Spleen (tissue), 11 donors: ENCODE measurements at regions not wholly inside any gene's neighbourhood (a gene's known extent, or its start where the extent isn't known, plus 50 kb on each side); places are given as distances from the start of the nearest gene placed in this dataset.

Source experiments
- DNase-seq: peaks from one replicate; pipeline ENCODE4 v3.0.0-alpha.2; 2020
- H3K27ac ChIP-seq, 8 donors: fragments of 200-600 bp; sonication (generic) in 7 of 8; 1 replicate in 4 of 8; 2 replicates in 4 of 8; pipeline versions ENCODE4 v1.5.0 to v1.8.0; 2016 to 2021; ENCODE audit warnings: inconsistent platforms in 4 of 8, mild to moderate bottlenecking in 4 of 8, moderate library complexity in 1 of 8
- H3K27me3 ChIP-seq, 7 donors: fragments of 200-600 bp; sonication (generic) in 6 of 7; replicated peaks in 1 of 7; 1 replicate in 4 of 7; 2 replicates in 3 of 7; pipeline versions ENCODE4 v1.5.0 to v1.8.0; 2016 to 2021; ENCODE audit warnings: inconsistent platforms in 3 of 7, mild to moderate bottlenecking in 1 of 7
- H3K36me3 ChIP-seq, 6 donors: fragments of 200-600 bp; sonication (generic) in 5 of 6; 1 replicate in 4 of 6; 2 replicates in 2 of 6; pipeline versions ENCODE4 v1.5.0 to v1.8.0; 2016 to 2021; ENCODE audit warnings: inconsistent platforms in 2 of 6
- H3K4me1 ChIP-seq, 6 donors: fragments of 200-600 bp; sonication (generic) in 5 of 6; 1 replicate in 3 of 6; 2 replicates in 3 of 6; pipeline versions ENCODE4 v1.5.0 to v1.8.0; 2016 to 2021; ENCODE audit warnings: inconsistent platforms in 3 of 6
- H3K4me3 ChIP-seq, 8 donors: fragments of 200-600 bp; sonication (generic) in 7 of 8; 1 replicate in 4 of 8; 2 replicates in 4 of 8; pipeline versions ENCODE4 v1.5.0 to v1.8.0; 2016 to 2021; ENCODE audit warnings: inconsistent platforms in 4 of 8, mild to moderate bottlenecking in 4 of 8, moderate library complexity in 2 of 8
- H3K9me3 ChIP-seq, 8 donors: fragments of 200-600 bp; sonication (generic) in 7 of 8; 1 replicate in 4 of 8; 2 replicates in 4 of 8; pipeline versions ENCODE4 v1.5.0 to v1.8.0; 2016 to 2021; ENCODE audit warnings: inconsistent platforms in 4 of 8
- CTCF ChIP-seq, 11 experiments: fragments of 200-600 bp in 7 of 11; fragments of 450-650 bp in 4 of 11; sonication (generic) in 4 of 11; IDR thresholded peaks in 8 of 11; conservative IDR thresholded peaks in 3 of 11; 1 replicate in 7 of 11; 2 replicates in 4 of 11; pipeline versions ENCODE4 v1.4.0 to v1.8.0; 2016 to 2021; ENCODE audit warnings: antibody characterized with exemption in 11 of 11, inconsistent platforms in 4 of 11, mild to moderate bottlenecking in 1 of 11
- POLR2A ChIP-seq, 3 donors: fragments of 450-650 bp; IDR thresholded peaks; one replicate each; pipeline ENCODE4 v1.5.1; 2017; ENCODE audit warnings: antibody characterized with exemption in 3 of 3, mild to moderate bottlenecking in 1 of 3
- POLR2AphosphoS5 ChIP-seq, 3 donors: sonication (generic); formaldehyde crosslinking; IDR thresholded peaks; one replicate each; pipeline ENCODE4 v1.5.1; 2017; ENCODE audit warnings: antibody characterized with exemption in 3 of 3
- WGBS, 5 donors: extraction: QIAGEN DNeasy Blood & Tissue Kit in 3 of 5; methylation state at CpG; one replicate each; pipeline versions ENCODE4 v1.1.5 to v1.1.7; 2013 to 2018; 5-methylcytosine and 5-hydroxymethylcytosine counted together
- intact Hi-C: fragments of 100-400 bp; cut with DNase I; formaldehyde crosslinking; loops from one replicate; pipeline ENCODE4 v1.15.0; 2023; ENCODE audit warnings: low total_unique reads
- donor health status: healthy with polysubstance abuse.
- donor health status: DM: no; HTN: no; CAD: no; lungs with moderate emphysema.
- donor health status: DM: no; HTN: no; CAD: no.
- donor health status: Bipolar disorder and iron deficiency.
- donor health status: healthy.
- donor health status: DM: no; HTN: no; CAD: no.
- donor health status: DM: yes; HTN: yes; CAD: no.

- no peak overlapping the region for H3K27ac ChIP-seq
- 44 to 53% (median 45%) methylated on average over 4 of the region's 4 CpGs for WGBS, 5 donors
- H3K36me3 ChIP-seq, result no peaks in the 10 kb centered on the region
- TF ChIP-seq POLR2A (IDR thresholded peaks at IDR 0.05) (no peak), CTCF (IDR thresholded peaks at IDR 0.05 in 8 of 11, conservative IDR thresholded peaks at IDR 0.05 in 3 of 11) (no peak), POLR2AphosphoS5 (IDR thresholded peaks at IDR 0.05) (no peak)
- no peaks in the 10 kb centered on the region for H3K4me1 ChIP-seq
- no peak for DNase-seq
- intact Hi-C loops, result no loop called here
- H3K27me3 ChIP-seq, result peaks cover 0 to 33% (median 0%) of the 10 kb centered on the region in 7 donors
- H3K9me3 ChIP-seq, result no peaks in the 10 kb centered on the region
- H3K4me3 ChIP-seq, result no peak overlapping the region
Observed at GRCh38 chr1:208536212-208536611, 292.0 kb upstream of the PLXNA2 start.

GRCh38 chr1:208537198-208537597, 293.0 kb upstream of the PLXNA2 start:
- no peak for TF ChIP-seq CTCF (IDR thresholded peaks at IDR 0.05 in 8 of 11, conservative IDR thresholded peaks at IDR 0.05 in 3 of 11)
- no peak for TF ChIP-seq POLR2AphosphoS5 (IDR thresholded peaks at IDR 0.05)
- TF ChIP-seq POLR2A (IDR thresholded peaks at IDR 0.05), result no peak
- H3K27me3 ChIP-seq, result peaks cover 0 to 25% (median 0%) of the 10 kb centered on the region in 7 donors
- H3K4me1 ChIP-seq, result no peaks in the 10 kb centered on the region
- H3K27ac ChIP-seq, result peak overlapping the region in 2 of 8 donors; percentile 83 to 89
- no peak for DNase-seq
- WGBS, 5 donors, result 61 to 82% (median 69%) methylated on average over 3 of the region's 3 CpGs
- H3K9me3 ChIP-seq, result no peaks in the 10 kb centered on the region
- no peaks in the 10 kb centered on the region for H3K36me3 ChIP-seq
- intact Hi-C loops, result no loop called here
- peak overlapping the region in 1 of 8 donors; percentile 49 for H3K4me3 ChIP-seq

GRCh38 chr1:208538078-208538477, 293.9 kb upstream of the PLXNA2 start:
- no peaks in the 10 kb centered on the region for H3K9me3 ChIP-seq
- no peaks in the 10 kb centered on the region for H3K4me1 ChIP-seq
- DNase-seq, result no peak
- 81 to 90% (median 88%) methylated on average over 7 of the region's 7 CpGs for WGBS, 5 donors
- peak overlapping the region in 1 of 8 donors; percentile 49 for H3K4me3 ChIP-seq
- TF ChIP-seq CTCF (IDR thresholded peaks at IDR 0.05 in 8 of 11, conservative IDR thresholded peaks at IDR 0.05 in 3 of 11) (no peak), POLR2AphosphoS5 (IDR thresholded peaks at IDR 0.05) (no peak), POLR2A (IDR thresholded peaks at IDR 0.05) (no peak)
- H3K36me3 ChIP-seq, result no peaks in the 10 kb centered on the region
- peaks cover 0 to 21% (median 0%) of the 10 kb centered on the region in 7 donors for H3K27me3 ChIP-seq
- intact Hi-C loops, result no loop called here
- H3K27ac ChIP-seq, result peak overlapping the region in 6 of 8 donors; percentile 44 to 89 (median 76)

DNA sequence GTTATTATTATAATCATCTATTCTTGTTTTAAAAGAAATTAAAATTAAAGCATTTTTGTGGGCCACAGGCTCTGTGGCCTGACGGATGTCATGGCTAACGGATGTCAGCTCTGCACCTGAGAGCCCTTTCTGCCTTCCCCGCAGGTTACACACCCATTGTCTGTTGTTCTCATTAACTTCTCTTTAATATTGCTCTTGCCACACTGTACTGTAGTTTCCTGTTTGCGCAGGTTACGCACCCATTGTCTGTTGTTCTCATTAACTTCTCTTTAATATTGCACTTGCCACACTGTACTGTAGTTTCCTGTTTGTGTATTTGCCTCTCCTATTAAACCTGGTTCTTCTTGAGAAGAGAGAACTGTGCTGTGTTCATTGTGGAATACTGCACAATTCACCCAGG, 294.4 kb upstream of the PLXNA2 start:
- H3K4me1 ChIP-seq, result no peaks in the 10 kb centered on the region
- H3K4me3 ChIP-seq, result peak overlapping the region in 1 of 8 donors; percentile 57
- WGBS, 5 donors, result 44 to 76% (median 72%) methylated on average over 5 of the region's 5 CpGs
- intact Hi-C loops, result no loop called here
- H3K27ac ChIP-seq, result peak overlapping the region in 6 of 8 donors; percentile 63 to 89 (median 82)
- no peaks in the 10 kb centered on the region for H3K9me3 ChIP-seq
- H3K27me3 ChIP-seq, result peaks cover 0 to 19% (median 0%) of the 10 kb centered on the region in 7 donors
- TF ChIP-seq POLR2A (IDR thresholded peaks at IDR 0.05), result no peak
- no peak for TF ChIP-seq CTCF (IDR thresholded peaks at IDR 0.05 in 8 of 11, conservative IDR thresholded peaks at IDR 0.05 in 3 of 11)
- TF ChIP-seq POLR2AphosphoS5 (IDR thresholded peaks at IDR 0.05), result no peak
- DNase-seq, result no peak
- H3K36me3 ChIP-seq, result no peaks in the 10 kb centered on the region
